ENCODE measurements at regions not wholly inside any gene's neighbourhood (a gene's known extent, or its start where the extent isn't known, plus 50 kb on each side); places are given as distances from the start of the nearest gene placed in this dataset.
"Not testable (repeated sequence)": the region's sequence is repeated elsewhere in the genome, so short reads cannot be mapped to it uniquely, and the experiment has no call there.

GRCh38 chr3:31100519-31100918 lies 206.1 kb upstream of the GADL1 start:
- WGBS (ENCODE audit: extremely low coverage, insufficient read length, low lambda C conversion rate) = no CpG with 5 or more reads among the region's 1 CpG
- no peak overlapping the region for H2AK5ac ChIP-seq (ENCODE audit: insufficient read length, low read length)
- H4K20me1 ChIP-seq (ENCODE audit: control insufficient read depth, insufficient read depth, insufficient read length) = no peaks in the 10 kb centered on the region
- H3K27ac ChIP-seq (ENCODE audit: insufficient read length, low read depth, low read length) = no peak overlapping the region
- H4K91ac ChIP-seq (ENCODE audit: insufficient read length, low read depth, low read length) = no peak overlapping the region
- no peak overlapping the region for H2BK20ac ChIP-seq (ENCODE audit: low read depth, low read length, poor library complexity, severe bottlenecking)
- H2AFZ ChIP-seq (ENCODE audit: low read length) = no peak overlapping the region
- H3K4ac ChIP-seq (ENCODE audit: low read depth, low read length) = no peak overlapping the region
- no peaks in the 10 kb centered on the region for H3K79me1 ChIP-seq (ENCODE audit: insufficient read depth, low read depth, low read length, poor library complexity, severe bottlenecking)
- no peak overlapping the region for H3K27ac Mint-ChIP-seq
- no peak overlapping the region for H3K56ac ChIP-seq (ENCODE audit: insufficient read length, low read depth, low read length)
- peaks cover 0 to 9% (median 6%) of the 10 kb centered on the region in 3 experiments; a peak in 5 of 7 replicates for H3K36me3 Mint-ChIP-seq (ENCODE audit: insufficient read depth in 1 of 3, low read depth in 3 of 3)
- no peak overlapping the region for H2BK12ac ChIP-seq (ENCODE audit: insufficient read length, low read depth, low read length)
- peaks cover 10 to 12% of the 10 kb centered on the region in 2 experiments; a peak in 4 of 5 replicates for H3K9me3 Mint-ChIP-seq
- TF ChIP-seq, protein P1, sequence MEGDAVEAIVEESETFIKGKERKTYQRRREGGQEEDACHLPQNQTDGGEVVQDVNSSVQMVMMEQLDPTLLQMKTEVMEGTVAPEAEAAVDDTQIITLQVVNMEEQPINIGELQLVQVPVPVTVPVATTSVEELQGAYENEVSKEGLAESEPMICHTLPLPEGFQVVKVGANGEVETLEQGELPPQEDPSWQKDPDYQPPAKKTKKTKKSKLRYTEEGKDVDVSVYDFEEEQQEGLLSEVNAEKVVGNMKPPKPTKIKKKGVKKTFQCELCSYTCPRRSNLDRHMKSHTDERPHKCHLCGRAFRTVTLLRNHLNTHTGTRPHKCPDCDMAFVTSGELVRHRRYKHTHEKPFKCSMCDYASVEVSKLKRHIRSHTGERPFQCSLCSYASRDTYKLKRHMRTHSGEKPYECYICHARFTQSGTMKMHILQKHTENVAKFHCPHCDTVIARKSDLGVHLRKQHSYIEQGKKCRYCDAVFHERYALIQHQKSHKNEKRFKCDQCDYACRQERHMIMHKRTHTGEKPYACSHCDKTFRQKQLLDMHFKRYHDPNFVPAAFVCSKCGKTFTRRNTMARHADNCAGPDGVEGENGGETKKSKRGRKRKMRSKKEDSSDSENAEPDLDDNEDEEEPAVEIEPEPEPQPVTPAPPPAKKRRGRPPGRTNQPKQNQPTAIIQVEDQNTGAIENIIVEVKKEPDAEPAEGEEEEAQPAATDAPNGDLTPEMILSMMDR (conservative IDR thresholded peaks at IDR 0.05) = no peak
- no peak overlapping the region for H4K5ac ChIP-seq (ENCODE audit: insufficient read length, low read depth, low read length)
- H3K14ac ChIP-seq (ENCODE audit: insufficient read depth, low read length) = no peak overlapping the region
- peaks cover 8 to 21% of the 10 kb centered on the region in 2 experiments for H3K4me1 Mint-ChIP-seq
- H3K23ac ChIP-seq (ENCODE audit: insufficient read length, low read depth, low read length) = no peak overlapping the region
- no peak overlapping the region for H3K9ac ChIP-seq (ENCODE audit: extremely low read depth, insufficient read length, low read length)
- no peaks in the 10 kb centered on the region for H3K27me3 ChIP-seq (ENCODE audit: insufficient read depth, low read length)
- H3K27me3 Mint-ChIP-seq (ENCODE audit: low read depth) = no peaks in the 10 kb centered on the region; the same call in 1 of the 2 replicates
- H3K79me2 ChIP-seq (ENCODE audit: insufficient read depth, low read length) = no peaks in the 10 kb centered on the region
- no peak overlapping the region for H3K18ac ChIP-seq (ENCODE audit: insufficient read length, low read depth, low read length)
- H2BK5ac ChIP-seq (ENCODE audit: insufficient read length, low read length) = no peak overlapping the region
- H4K8ac ChIP-seq (replicated peaks; ENCODE audit: insufficient read length, low read depth, low read length) = no peak overlapping the region
- no peak overlapping the region for H3T11ph ChIP-seq (ENCODE audit: low read length)
- H2BK120ac ChIP-seq (ENCODE audit: low read depth, low read length, poor library complexity, severe bottlenecking) = no peak overlapping the region
- no peak for DNase-seq
- H3K4me2 ChIP-seq (ENCODE audit: insufficient read depth, insufficient read length, low read length) = no peak overlapping the region
- H3K4me1 ChIP-seq (ENCODE audit: insufficient read depth, low read length) = no peaks in the 10 kb centered on the region; the same call in 1 of the 2 replicates
- no peaks in the 10 kb centered on the region for H3K23me2 ChIP-seq (ENCODE audit: insufficient read length, low read depth, low read length, poor library complexity, severe bottlenecking)
- no peak overlapping the region for H2BK15ac ChIP-seq (ENCODE audit: low read depth, low read length)
- H3K9me3 ChIP-seq (ENCODE audit: control insufficient read depth, low read depth, low read length) = no peaks in the 10 kb centered on the region
- no peak overlapping the region for H3K4me3 Mint-ChIP-seq

DNA sequence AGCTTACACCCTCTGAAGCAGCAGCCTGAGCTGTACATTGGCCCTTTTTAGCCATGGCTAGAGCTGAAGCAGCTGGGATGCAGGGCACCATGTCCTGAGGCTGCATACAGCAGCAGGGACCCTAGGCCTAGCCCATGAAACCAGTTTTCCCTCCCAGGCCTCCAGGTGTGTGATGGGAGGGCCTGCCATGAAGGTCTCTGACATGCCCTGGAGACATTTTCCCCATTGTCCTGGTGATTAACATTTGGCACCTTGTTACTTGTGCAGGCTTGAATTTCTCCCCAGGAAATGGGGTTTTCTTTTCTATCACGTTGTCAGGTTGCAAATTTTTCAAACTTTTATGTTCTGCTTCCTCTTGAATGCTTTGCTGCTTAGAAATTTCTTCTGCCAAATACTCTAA lies 206.8 kb upstream of the GADL1 start:
- H4K91ac ChIP-seq (ENCODE audit: insufficient read length, low read depth, low read length); H3K79me1 ChIP-seq (ENCODE audit: insufficient read depth, low read depth, low read length, poor library complexity, severe bottlenecking); H4K8ac ChIP-seq (replicated peaks; ENCODE audit: insufficient read length, low read depth, low read length); H2AK5ac ChIP-seq (ENCODE audit: insufficient read length, low read length); H2BK120ac ChIP-seq (ENCODE audit: low read depth, low read length, poor library complexity, severe bottlenecking); H3K23ac ChIP-seq (ENCODE audit: insufficient read length, low read depth, low read length); H3K27me3 Mint-ChIP-seq (ENCODE audit: low read depth); H3K4me3 Mint-ChIP-seq; H3K27me3 ChIP-seq (ENCODE audit: insufficient read depth, low read length); H2AFZ ChIP-seq (ENCODE audit: low read length); H3K27ac Mint-ChIP-seq; H4K20me1 ChIP-seq (ENCODE audit: control insufficient read depth, insufficient read depth, insufficient read length); H3K9me3 ChIP-seq (ENCODE audit: control insufficient read depth, low read depth, low read length); H4K5ac ChIP-seq (ENCODE audit: insufficient read length, low read depth, low read length); H3T11ph ChIP-seq (ENCODE audit: low read length); H3K4me2 ChIP-seq (ENCODE audit: insufficient read depth, insufficient read length, low read length); H2BK12ac ChIP-seq (ENCODE audit: insufficient read length, low read depth, low read length); H3K4ac ChIP-seq (ENCODE audit: low read depth, low read length); H2BK15ac ChIP-seq (ENCODE audit: low read depth, low read length); H3K9ac ChIP-seq (ENCODE audit: extremely low read depth, insufficient read length, low read length); H2BK20ac ChIP-seq (ENCODE audit: low read depth, low read length, poor library complexity, severe bottlenecking); H3K27ac ChIP-seq (ENCODE audit: insufficient read length, low read depth, low read length); H2BK5ac ChIP-seq (ENCODE audit: insufficient read length, low read length); H3K56ac ChIP-seq (ENCODE audit: insufficient read length, low read depth, low read length); H3K23me2 ChIP-seq (ENCODE audit: insufficient read length, low read depth, low read length, poor library complexity, severe bottlenecking); H3K18ac ChIP-seq (ENCODE audit: insufficient read length, low read depth, low read length); H3K36me3 Mint-ChIP-seq (ENCODE audit: insufficient read depth in 1 of 3, low read depth in 3 of 3); H3K79me2 ChIP-seq (ENCODE audit: insufficient read depth, low read length); H3K14ac ChIP-seq (ENCODE audit: insufficient read depth, low read length); H3K4me1 ChIP-seq (ENCODE audit: insufficient read depth, low read length): not testable (repeated sequence)
- DNase-seq = peak; percentile 31
- no CpG with 5 or more reads among the region's 1 CpG for WGBS (ENCODE audit: extremely low coverage, insufficient read length, low lambda C conversion rate)
- H3K4me1 Mint-ChIP-seq = peaks cover 8 to 16% of the 10 kb centered on the region in 2 experiments
- peaks cover 10 to 12% of the 10 kb centered on the region in 2 experiments; a peak in 4 of 5 replicates for H3K9me3 Mint-ChIP-seq
